Activated CD4-positive, alpha-beta T cell treated with anti-CD3 and anti-CD28 coated beads, Interleukin-2, amount 50 U/mL, for 4 hours (primary cell): ENCODE measurements at regions not wholly inside any gene's neighbourhood (a gene's known extent, or its start where the extent isn't known, plus 50 kb on each side); places are given as distances from the start of the nearest gene placed in this dataset.

Experiments used
- DNase-seq, 2 experiments: peaks; one replicate each; pipeline ENCODE4 v3.0.0-alpha.2; 2020

- DNase-seq = no peak
These were observed 136.6 kb downstream of the RNF152 start for GRCh38 chr18:61756244-61756643.

- DNase-seq = no peak
These were observed 137.3 kb downstream of the RNF152 start for GRCh38 chr18:61755555-61755954.

DNA sequence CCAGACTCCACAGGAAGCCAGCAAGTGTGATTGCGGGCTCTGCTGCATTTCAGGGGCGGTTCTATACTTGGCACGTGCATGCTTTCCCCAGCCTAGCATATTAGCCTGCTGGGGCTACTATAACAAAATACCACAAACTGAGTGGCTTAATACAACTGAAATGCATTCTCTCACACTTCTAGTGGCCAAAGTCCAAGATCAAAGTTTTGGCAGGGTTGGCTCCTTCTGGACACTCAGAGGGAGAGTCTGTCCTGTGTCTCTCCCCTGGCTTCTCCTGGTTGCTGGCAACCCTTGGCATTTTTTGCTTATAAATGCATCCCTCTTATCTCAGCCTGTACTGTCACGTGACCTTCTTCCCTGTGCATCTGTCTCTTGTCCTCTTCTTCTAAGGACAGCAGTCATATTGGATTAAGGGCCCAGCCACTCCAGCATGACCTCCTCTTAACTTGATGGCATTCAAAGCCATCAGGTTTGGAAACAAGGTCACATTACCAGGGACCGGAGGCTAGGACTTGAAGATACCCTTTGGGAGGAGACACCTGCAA is 138.7 kb downstream of the RNF152 start:
- no peak for DNase-seq

- no peak for DNase-seq
These were observed 139.4 kb downstream of the RNF152 start for GRCh38 chr18:61753373-61753772.

- DNase-seq = no peak
These were observed 139.8 kb downstream of the RNF152 start for GRCh38 chr18:61752973-61753372.

DNA sequence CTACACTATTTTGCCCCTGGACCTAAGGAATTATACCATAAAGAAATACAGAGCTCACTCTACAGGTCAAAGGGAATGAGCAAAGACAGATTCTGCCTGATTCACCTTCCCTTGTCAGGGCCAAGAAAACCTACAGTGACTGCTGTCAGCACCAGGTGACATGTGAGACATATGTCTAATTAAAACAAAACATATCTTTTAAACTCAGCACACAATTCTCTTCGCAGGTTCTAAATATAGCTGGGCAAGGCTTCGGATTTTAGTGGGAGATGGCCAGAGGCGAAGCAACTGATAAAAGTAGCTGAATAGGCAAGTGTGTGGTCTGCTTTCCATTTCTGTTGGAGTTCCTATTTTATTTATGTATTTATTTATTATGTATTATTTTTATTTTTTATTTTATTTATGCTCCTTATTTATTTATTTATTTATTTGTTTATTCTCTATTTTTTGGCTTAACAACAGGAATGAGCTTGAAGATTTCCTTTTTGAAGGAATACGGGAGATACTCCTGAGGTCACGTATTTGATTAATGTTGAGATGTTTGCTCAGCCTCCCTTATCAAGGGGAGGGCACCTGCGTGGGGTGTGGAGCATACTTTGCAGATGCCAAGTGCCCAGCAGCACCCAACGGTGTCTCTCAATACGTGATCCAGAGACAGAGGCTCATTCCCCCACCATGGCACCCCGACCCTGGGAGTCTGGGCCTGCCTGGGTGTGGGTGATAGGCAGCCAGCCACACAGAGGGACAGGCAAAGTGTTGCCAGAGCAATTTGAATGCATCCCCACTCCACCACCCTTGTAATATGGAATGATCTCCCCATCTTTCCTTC is 141.8 kb downstream of the RNF152 start:
- no peak for DNase-seq

- no peak for DNase-seq
These were observed 143.3 kb downstream of the RNF152 start for GRCh38 chr18:61749546-61749945.

- no peak for DNase-seq
These were observed 143.8 kb downstream of the RNF152 start for GRCh38 chr18:61749031-61749430.

DNA sequence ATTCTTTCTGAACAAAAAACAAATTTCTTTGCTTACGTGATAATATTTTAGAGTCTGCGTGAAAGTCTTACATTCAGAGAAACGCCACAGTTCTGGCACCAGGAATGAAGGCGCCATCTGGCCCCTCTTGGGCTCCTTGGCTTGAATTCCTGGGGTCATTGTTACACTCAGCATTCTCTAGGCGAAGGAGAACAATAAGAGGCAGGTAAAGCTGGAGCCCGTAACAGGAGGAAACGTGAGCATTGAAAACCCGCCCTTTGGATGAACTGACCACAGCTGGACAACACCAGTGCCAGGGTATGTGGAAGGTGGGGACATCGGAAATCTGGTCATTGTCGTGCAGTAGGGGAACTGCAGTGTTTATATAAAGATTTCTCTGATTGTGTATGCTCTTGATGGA is 144.8 kb downstream of the RNF152 start:
- no peak for DNase-seq

GRCh38 chr18:61743775-61744531 is 148.9 kb downstream of the RNF152 start:
- DNase-seq = no peak

DNA sequence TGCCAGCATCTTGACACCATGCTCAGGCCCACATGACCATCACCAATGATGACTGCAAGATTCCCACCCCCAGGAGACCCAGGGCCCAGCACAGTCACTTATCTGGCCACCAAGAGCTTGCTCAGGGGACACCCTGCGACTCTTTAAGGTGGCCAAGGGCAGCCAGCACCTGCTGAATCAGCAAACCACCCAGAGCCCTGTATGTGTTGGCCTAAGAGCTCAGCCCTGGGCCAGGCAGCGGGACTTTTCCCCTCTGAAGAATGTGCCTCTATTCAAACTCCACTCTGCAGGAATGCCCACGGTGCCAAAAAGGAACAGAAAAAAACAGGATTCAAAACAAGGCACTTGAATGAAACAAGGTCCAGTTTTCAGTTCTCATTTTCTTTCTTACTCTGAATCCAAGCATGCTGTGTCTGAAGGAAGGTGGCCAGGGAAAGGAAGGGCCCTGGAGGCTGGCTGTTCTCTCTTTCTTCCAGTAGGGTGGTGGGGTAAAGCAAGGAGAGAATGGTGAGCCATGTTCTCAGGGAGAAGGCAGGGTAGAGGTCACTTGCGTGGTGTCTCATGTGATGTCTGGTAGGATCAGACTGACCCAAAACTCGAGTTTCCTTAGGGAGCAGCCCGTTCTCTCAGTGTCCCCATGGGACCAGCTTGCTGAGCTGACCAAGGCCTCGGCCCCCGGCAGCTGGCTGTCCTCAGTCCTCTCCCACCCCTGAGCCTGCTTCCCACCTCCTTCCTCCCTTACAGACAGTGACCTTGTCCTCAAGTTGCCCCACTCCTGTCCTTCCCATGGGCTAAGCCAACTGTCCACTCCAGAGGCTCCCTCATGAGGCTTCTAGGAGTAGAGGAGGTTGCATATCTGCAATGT is 150.0 kb downstream of the RNF152 start:
- no peak for DNase-seq

- DNase-seq = no peak
These were observed 150.8 kb downstream of the RNF152 start for GRCh38 chr18:61741881-61742454.

- no peak for DNase-seq
These were observed 154.3 kb downstream of the RNF152 start for GRCh38 chr18:61738488-61738887.

DNA sequence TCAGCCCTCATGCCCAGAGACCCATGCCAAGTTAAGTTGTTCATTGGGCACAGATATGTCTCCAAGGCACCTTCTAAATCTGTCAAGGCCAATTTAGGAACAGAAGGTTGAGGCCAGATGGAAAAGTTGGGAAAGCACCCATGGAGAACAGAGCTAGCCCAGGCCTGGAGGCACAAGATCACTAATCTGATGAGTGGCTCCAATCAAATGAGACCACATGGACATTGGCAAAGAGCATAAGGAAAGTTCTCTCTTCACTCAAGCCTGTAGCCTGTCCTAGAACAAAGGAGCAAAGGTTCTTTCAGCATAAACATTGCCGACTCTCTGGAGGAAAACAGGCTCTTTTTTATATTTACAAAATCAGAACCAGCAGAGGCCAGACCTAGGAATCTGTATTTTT is 154.8 kb downstream of the RNF152 start:
- no peak for DNase-seq

DNA sequence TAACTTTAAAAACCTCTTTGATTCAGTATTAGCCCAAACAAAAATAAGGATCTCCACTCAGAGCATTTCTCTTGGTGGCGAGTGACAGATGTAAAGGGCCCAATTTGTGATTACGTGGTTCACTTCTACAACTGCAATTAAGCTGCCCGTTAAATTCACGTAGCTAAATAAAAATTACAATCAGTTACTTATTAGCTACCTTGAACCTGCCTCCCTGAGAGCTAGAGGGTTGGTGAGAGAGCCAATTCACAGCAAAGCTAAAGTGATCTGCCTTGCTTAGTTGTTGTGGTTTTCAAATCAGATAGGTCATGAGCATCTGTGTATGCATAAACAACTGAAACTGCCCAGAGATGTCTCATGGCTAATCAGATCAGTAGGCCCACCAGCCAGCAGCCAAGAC is 156.7 kb downstream of the RNF152 start:
- DNase-seq = no peak

DNA sequence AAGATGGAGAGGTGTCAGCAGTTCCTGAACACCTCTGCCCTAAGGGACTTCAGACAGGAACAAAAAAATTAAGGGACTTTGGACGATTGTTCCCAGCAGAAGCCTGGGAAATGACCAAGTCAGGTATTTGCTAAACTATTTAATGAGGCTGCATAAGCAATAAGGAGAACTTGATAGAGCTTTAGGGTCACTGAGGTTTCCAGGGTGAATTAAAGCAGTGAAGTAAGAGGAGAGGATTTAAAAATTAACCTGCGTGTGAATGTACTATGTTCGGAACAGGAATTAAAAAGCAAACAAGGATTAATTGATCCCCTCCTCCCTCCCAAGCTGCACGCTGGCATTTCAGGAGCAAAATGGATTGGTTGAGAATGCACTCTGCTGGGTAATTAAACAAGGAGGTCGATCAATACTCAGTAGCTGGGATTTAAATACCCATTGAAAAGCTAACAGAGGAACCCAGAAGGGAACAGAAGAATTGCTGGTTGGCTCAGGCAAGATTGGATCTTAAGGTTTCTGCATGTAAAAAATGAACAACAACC is 157.2 kb downstream of the RNF152 start:
- no peak for DNase-seq

DNA sequence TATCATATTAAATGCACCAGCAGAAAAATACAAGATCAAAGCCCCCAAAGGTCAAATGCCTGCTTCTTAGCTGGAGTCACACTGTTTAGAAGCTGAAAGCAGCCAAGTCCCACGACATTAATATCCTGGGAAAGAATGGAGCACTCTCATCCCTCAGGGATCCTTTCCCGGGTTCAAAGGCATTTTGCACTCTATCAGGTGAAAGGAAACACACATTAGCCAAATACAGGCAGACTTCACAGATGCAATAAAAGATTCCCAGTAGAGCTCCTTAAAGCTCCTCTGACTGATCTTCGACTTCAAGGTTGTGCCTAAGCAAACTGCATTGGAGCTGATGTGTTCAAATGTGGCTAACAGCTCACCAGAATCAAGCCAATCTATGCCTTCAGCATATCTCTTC is 158.4 kb downstream of the RNF152 start:
- no peak for DNase-seq

GRCh38 chr18:61732854-61733253 is 160.0 kb downstream of the RNF152 start:
- DNase-seq = no peak

DNA sequence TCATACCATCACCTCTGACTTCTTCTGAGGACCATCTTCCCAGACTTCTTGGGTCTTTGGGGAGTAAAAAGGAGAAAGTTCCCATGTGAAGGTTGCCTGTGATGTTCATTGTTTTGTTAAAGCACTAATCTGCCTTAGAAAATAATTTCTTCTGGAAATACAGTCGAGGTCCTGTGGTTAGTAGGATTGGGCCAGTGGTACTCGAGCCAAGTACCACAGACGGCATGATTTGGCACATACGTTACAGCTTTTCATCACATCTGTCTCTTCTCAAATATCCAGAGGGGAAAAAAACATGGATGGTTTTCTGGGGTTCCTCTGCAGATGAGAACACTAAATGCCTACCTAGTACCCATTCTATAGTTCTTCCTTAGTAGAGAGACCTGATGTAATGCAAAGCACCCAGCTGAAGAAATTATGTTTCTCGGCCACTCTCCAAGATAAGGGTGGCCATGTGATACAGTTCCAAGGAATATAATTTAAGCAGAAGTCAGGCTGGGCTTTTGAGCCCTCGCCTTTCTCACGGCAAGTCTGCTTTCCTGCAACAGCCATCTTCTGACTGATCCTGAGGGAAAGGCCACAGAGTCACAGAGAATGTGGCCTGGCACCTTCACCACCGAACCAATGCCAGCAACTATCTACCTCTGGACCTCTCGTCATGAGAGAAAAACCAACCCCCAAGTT is 161.0 kb downstream of the RNF152 start:
- DNase-seq = no peak

DNA sequence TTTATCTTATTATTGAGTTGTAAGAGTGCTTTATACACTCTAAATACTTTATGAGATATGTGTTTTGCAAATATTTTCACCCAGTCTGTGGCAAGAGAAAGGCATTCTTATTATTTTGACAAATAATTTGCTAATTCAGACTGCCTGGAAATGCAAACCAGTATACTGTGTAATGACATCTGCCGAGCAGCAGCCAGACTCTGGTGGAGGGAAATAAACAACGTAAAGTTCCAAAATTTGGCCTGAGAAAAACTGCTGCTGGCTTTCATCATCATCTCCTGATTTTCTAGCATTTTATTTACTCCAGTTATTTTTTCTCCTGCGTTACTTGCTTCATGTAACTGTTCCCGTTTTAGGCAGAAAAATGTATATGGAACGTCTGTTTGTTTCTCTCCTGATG is 161.6 kb downstream of the RNF152 start:
- DNase-seq = no peak

GRCh38 chr18:61729322-61729721 is 163.5 kb downstream of the RNF152 start:
- DNase-seq = no peak
